ENCODE measurements at regions not wholly inside any gene's neighbourhood (a gene's known extent, or its start where the extent isn't known, plus 50 kb on each side); places are given as distances from the start of the nearest gene placed in this dataset.

DNA sequence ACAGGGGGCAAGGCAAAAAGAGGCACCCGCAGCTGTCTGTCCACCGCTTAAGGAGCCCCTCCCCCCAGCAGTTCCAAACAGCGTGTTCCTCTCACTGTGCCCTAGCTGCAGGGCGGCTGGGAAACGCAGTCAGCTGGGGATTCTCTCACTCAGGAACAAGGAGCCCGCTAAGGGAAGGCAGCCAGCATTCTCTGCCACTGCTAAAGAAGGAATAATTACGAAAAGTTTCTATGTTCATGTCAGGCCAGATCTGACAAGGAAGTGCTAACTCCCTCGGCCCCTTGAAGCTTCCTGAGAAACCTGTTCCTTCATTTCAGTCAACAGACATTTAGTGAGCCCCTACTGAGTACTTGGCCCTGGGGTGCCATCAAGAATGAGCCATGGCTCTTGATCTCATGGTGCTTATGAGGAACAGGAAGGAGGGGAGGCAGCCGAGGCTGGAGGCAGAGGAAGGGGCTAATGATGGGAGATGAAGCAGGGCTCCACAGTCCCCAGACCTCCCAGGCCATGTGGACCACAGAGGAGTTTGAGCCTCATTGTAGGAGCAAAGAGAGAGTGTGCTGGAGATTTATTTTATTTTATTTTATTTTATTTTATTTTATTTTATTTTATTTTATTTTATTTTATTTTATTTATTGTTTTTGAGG is 101.7 kb upstream of the PMEPA1 start:
- TF ChIP-seq, protein P1, sequence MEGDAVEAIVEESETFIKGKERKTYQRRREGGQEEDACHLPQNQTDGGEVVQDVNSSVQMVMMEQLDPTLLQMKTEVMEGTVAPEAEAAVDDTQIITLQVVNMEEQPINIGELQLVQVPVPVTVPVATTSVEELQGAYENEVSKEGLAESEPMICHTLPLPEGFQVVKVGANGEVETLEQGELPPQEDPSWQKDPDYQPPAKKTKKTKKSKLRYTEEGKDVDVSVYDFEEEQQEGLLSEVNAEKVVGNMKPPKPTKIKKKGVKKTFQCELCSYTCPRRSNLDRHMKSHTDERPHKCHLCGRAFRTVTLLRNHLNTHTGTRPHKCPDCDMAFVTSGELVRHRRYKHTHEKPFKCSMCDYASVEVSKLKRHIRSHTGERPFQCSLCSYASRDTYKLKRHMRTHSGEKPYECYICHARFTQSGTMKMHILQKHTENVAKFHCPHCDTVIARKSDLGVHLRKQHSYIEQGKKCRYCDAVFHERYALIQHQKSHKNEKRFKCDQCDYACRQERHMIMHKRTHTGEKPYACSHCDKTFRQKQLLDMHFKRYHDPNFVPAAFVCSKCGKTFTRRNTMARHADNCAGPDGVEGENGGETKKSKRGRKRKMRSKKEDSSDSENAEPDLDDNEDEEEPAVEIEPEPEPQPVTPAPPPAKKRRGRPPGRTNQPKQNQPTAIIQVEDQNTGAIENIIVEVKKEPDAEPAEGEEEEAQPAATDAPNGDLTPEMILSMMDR (IDR thresholded peaks at IDR 0.05; ENCODE audit: low read depth, low read length, missing control alignments): no peak
- no peak for DNase-seq (ENCODE audit: extremely low read depth, low read depth)
- H3K4me3 ChIP-seq (replicated peaks; ENCODE audit: low read depth, low read length): no peak overlapping the region

DNA sequence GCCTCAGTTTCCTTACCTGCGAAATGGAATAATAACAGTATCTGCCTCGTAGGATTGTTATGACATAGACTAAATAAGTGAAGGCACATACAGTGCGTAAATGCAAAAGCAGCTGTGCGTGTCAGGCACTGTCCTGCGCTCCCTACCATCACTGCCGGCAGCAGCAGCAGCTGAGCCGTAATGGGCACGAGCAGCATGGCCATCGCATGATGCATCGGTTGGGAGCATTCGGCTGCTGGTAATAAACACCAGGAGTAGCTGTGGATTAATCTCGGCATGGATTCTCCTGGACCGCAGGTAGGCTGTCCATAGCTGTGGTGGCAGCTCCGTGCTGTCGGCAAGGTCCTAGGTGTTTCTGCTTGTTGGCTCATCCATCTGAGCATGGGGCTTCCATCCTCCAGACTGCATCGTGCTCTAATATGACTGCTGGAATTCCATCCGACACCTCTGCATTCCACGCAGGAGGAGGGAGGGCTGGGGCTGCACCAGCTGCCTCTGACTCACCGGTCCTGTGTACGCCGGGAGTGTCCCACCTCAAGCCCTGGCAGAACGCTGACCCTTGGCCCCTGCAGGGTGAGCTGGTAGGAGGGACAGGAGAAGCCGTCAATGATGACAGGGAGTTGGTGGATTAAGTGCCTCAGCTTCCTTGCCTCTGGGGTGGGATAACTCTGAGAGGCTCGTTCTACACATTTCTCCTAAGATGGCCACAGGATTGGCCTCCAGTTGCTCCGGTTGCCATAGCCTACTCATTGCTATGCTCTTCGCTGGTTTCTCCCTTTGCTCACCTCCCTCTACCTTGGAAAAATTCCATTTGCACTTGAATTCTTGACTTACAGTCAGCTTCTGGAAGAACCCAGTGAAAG is 100.9 kb upstream of the PMEPA1 start:
- TF ChIP-seq, protein P1 (IDR thresholded peaks at IDR 0.05; ENCODE audit: low read depth, low read length, missing control alignments): no peak
- no peak for DNase-seq (ENCODE audit: extremely low read depth, low read depth)
- H3K4me3 ChIP-seq (replicated peaks; ENCODE audit: low read depth, low read length): no peak overlapping the region

DNA sequence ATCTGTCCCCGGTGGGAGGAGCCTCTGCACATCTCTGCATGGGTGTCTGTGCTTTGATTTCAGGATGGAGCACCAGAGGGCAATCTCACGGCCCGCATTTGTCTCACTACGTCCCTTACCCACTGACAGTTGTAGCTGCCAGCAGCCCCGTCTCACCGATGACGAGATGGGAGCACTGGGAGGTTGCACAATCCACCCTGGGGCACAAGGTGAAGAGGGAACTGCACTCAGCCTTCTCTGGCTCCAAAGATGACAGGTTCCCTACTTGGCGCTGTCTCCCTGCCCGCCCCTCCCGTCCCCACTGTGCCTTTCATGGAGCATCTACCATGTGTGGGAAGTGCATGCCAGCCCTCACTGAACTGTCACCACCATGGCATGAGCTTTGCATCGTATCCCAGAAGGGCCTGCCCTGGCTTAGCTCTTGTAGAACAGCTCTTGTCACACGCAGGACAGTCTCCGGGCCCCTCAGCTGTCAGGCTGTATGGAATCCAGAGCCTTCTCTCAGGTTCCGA is 99.9 kb upstream of the PMEPA1 start:
- no peak for DNase-seq (ENCODE audit: extremely low read depth, low read depth)
- no peak overlapping the region for H3K4me3 ChIP-seq (replicated peaks; ENCODE audit: low read depth, low read length)
- TF ChIP-seq, protein P1 (IDR thresholded peaks at IDR 0.05; ENCODE audit: low read depth, low read length, missing control alignments): no peak

DNA sequence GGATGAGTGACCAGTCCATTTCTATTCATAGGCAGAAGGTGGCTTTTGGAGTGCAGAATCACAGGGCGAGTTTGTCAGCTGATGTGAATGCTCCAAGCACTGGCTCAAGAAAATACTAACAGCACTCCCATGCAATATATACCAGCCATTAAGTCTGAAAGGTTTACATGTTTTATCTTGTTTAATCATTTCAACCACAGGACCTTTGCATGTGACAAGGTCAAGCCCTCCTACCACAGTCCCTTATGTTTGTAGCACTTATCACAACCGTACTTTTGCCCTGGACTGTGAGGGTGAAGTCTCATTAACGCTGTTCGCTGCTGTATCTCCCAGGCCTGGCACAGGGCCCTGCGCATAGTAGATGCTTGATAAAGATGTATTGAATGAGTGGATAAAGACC is 99.3 kb upstream of the PMEPA1 start:
- DNase-seq (ENCODE audit: extremely low read depth, low read depth): no peak
- no peak overlapping the region for H3K4me3 ChIP-seq (replicated peaks; ENCODE audit: low read depth, low read length)
- TF ChIP-seq, protein P1 (IDR thresholded peaks at IDR 0.05; ENCODE audit: low read depth, low read length, missing control alignments): no peak

DNA sequence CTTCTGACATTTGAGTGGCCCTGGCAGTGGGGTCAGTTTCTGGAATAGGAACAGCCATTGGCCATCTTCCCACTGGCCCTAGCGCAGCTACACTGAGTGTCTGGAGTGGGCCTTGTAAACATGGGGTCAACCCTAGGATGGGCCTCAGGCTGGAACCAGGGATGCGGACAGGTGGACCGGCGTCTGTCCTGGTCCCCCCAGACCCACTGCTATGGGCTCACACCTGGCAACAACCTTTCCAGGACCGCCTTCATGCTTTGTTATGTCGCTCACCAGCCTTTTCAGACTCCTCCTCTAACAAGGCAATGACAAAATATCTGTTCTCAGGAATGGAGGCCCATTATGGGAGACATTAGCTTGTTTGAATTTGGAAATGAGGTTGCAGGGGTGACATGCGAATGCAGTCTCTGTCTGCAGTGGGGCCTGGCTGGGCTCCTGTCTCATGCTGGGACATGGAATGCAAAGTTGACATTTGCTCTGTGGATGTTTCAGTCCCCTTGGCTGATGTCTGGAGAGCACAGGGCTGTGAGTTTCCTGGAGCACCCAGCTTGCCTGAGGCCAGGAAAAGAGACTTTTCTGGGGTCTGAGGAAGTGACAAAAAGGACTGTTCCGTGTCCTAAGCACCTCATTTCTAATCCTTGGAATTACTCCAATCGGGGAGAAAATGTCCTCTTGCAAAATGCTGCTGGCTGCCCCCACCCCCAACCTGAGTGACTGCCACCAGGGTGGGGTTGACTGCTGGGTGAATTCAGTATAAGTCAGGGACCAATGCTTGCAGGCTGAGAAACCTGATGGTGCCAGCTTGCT is 98.7 kb upstream of the PMEPA1 start:
- no peak overlapping the region for H3K4me3 ChIP-seq (replicated peaks; ENCODE audit: low read depth, low read length)
- no peak for DNase-seq (ENCODE audit: extremely low read depth, low read depth)
- TF ChIP-seq, protein P1 (IDR thresholded peaks at IDR 0.05; ENCODE audit: low read depth, low read length, missing control alignments): no peak

DNA sequence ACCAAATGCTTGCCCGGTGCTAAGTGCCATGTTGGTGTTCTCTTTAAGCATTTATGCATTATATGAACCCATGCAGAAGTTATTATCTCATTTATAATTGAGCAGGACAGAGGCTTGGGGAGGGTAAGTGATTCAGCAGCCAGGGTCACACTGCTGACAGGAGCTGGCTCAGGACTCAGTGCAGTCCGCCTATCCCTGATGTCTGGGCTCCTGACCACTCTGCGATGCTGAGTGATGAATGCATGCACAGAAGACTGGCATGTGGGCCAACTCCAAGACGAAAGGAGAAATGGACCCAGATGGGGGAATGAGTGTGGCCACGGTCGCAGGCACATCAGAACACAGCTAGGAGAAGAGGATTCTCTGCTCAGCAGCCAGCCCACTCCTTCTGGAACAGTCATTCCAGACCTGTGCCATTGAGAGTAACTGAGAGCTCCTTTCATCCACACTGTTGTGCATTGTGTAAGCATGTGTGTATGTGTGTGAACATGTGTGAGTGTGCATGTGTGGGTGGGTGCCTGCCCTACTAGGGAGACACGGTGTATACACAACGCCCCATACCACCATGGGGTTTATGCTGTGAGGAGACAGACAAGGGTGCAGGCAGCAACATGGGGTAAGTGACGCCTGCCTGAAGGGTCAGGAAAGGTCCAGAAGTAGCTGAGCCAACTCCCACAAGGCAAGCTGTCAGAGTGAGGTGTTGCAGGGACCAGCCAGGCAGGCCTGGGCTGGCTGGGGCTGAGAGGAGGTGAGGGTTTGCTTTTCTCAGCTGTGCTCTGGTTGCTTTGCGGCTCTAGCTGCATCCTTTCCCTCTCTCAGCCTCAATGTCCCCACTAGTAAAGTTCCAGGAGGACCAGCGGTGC is 97.8 kb upstream of the PMEPA1 start:
- no peak for DNase-seq (ENCODE audit: extremely low read depth, low read depth)
- no peak overlapping the region for H3K4me3 ChIP-seq (replicated peaks; ENCODE audit: low read depth, low read length)
- TF ChIP-seq, protein P1 (IDR thresholded peaks at IDR 0.05; ENCODE audit: low read depth, low read length, missing control alignments): no peak

Measured in HFF-Myc (cell line).